SK-N-SH (cell line): ENCODE measurements at regions not wholly inside any gene's neighbourhood (a gene's known extent, or its start where the extent isn't known, plus 50 kb on each side); places are given as distances from the start of the nearest gene placed in this dataset.

ENCODE experiments used
- CHD2 ChIP-seq: fragments of 150-350 bp; IDR thresholded peaks from 2 replicates; pipeline ENCODE4 v1.6.1; 2018; ENCODE audit warnings: low read length; ENCODE audit not compliant: partially characterized antibody
- CTCF ChIP-seq: fragments of 200-600 bp; sonication (generic); IDR thresholded peaks from 2 replicates; pipeline ENCODE4 v1.6.1; 2017; ENCODE audit warnings: antibody characterized with exemption, mild to moderate bottlenecking, moderate library complexity
- EP300 ChIP-seq, 2 experiments: IDR thresholded peaks; 2 replicates each; pipeline versions ENCODE4 v1.4.0 to v1.6.1; 2012; ENCODE audit warnings: borderline replicate concordance in 1 of 2, low read depth in 1 of 2, low read length in 1 of 2
- EZH2phosphoT487 ChIP-seq: fragments of 200-600 bp; sonication (generic); IDR thresholded peaks from 2 replicates; pipeline ENCODE4 v1.6.1; 2017; ENCODE audit warnings: low read depth, mixed run types, mild to moderate bottlenecking, antibody characterized with exemption, moderate library complexity, borderline replicate concordance
- FOXJ3 ChIP-seq: sonication (generic); formaldehyde crosslinking; IDR thresholded peaks from 2 replicates; pipeline ENCODE4 v1.5.1; 2020; ENCODE audit warnings: mild to moderate bottlenecking, missing genetic modification reagents
- GABPA ChIP-seq: IDR thresholded peaks from 2 replicates; pipeline ENCODE4 v1.4.0; 2012; ENCODE audit warnings: low read depth, mild to moderate bottlenecking
- POLR2AphosphoS5 ChIP-seq: IDR thresholded peaks from 2 replicates; pipeline ENCODE4 v1.6.1; 2012; ENCODE audit warnings: low read depth, low read length
- RAD21 ChIP-seq: IDR thresholded peaks from 2 replicates; pipeline ENCODE4 v1.6.1; 2012; ENCODE audit warnings: mild to moderate bottlenecking, low read length
- SIN3A ChIP-seq: IDR thresholded peaks from 2 replicates; pipeline ENCODE4 v1.6.1; 2012; ENCODE audit warnings: low read depth, mild to moderate bottlenecking, low read length, moderate library complexity, borderline replicate concordance
- SMC3 ChIP-seq: IDR thresholded peaks from 2 replicates; pipeline ENCODE4 v1.6.1; 2012; ENCODE audit warnings: low read depth, low read length, improper control_type of control experiment
- TAF1 ChIP-seq: IDR thresholded peaks from 2 replicates; pipeline ENCODE4 v1.6.1; 2012; ENCODE audit warnings: low read depth, mild to moderate bottlenecking, low read length, moderate library complexity, borderline replicate concordance
- USF1 ChIP-seq: IDR thresholded peaks from 2 replicates; pipeline ENCODE4 v1.4.0; 2012; ENCODE audit warnings: low read depth, borderline replicate concordance
- USF2 ChIP-seq: fragments of 150-350 bp; IDR thresholded peaks from 2 replicates; pipeline ENCODE4 v1.6.1; 2017; ENCODE audit warnings: antibody characterized with exemption, low read length, low read depth, borderline replicate concordance
- ZBTB33 ChIP-seq: IDR thresholded peaks from 2 replicates; pipeline ENCODE4 v1.4.0; 2012; ENCODE audit warnings: low read depth, borderline replicate concordance

- TF ChIP-seq ZBTB33: no peak
- no peak for TF ChIP-seq SIN3A
- no peak for TF ChIP-seq CTCF
- no peak for TF ChIP-seq GABPA
- TF ChIP-seq POLR2AphosphoS5: no peak
- no peak for TF ChIP-seq RAD21
- no peak for TF ChIP-seq USF1
- no peak for TF ChIP-seq TAF1
- TF ChIP-seq EZH2phosphoT487: no peak
- no peak for TF ChIP-seq EP300 (IDR thresholded peaks at IDR 0.05; ENCODE audit: borderline replicate concordance in 1 of 2, low read depth in 1 of 2, low read length in 1 of 2)
- no peak for TF ChIP-seq SMC3
- no peak for TF ChIP-seq CHD2
- no peak for TF ChIP-seq USF2
- TF ChIP-seq FOXJ3 (CRISPR knock-in tag): no peak
These were observed 110.8 kb downstream of the FAM174A start for GRCh38 chr5:100646011-100646410.
